ENCODE measurements at regions not wholly inside any gene's neighbourhood (a gene's known extent, or its start where the extent isn't known, plus 50 kb on each side); places are given as distances from the start of the nearest gene placed in this dataset.
"Not testable (repeated sequence)": the region's sequence is repeated elsewhere in the genome, so short reads cannot be mapped to it uniquely, and the experiment has no call there.

DNA sequence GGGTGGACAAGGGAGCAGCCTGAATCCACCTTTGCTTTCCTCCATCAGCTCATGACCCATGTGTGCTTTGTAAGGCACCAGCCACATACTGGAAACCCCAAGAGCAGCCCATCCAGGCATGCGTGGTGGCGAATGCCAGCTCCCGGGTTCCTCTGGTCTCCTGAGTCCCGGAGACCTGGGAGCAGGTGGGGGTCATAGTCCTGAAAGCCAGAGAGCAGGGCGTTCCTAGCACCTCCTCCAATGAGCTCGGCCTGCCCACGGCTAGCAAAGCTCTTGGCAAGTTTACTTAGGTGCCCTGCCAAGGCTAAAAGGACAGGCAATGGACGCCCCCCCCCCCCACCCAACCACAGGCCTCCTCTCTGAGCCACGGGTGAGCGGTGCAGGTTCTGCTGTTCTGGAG is 3960.2 kb upstream of the TPTE start:
- DNase-seq (ENCODE audit: insufficient read length, low spot score, missing footprints); H3K4me3 ChIP-seq (ENCODE audit: insufficient read depth, low read length); H3K9me3 ChIP-seq (ENCODE audit: low read depth, low read length); H3K4me2 ChIP-seq (ENCODE audit: insufficient read depth, low read length); H3K36me3 ChIP-seq (ENCODE audit: insufficient read depth, low read length); H4K20me1 ChIP-seq (ENCODE audit: insufficient read depth, low read length); H3K4me1 ChIP-seq (ENCODE audit: insufficient read depth, low read length); H3K79me2 ChIP-seq (ENCODE audit: insufficient read depth, low read length); H3K27me3 ChIP-seq (ENCODE audit: insufficient read depth, low read length); H2AFZ ChIP-seq (ENCODE audit: low read length); H3K27ac ChIP-seq (ENCODE audit: low read depth, low read length): not testable (repeated sequence)

DNA sequence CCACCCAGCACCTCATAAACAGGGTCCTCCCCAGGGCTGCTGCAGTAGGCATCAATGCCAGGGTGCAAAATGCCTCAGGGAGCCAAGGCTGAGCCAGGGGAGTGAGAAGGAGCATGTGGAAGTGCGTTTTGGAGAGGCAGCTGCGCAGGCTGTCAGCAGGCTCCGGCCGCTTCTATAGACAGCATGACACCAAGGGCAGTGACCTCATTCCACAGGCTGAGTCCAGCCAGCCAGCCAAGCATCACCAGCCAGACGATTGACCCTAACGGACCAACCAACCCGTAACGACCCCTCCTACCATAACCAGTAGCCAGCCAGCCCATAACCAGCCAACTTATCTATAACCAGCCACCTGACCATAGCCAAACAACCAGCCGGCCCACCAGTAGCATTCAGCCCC is 3959.8 kb upstream of the TPTE start:
- H4K20me1 ChIP-seq (ENCODE audit: insufficient read depth, low read length); H2AFZ ChIP-seq (ENCODE audit: low read length); H3K4me1 ChIP-seq (ENCODE audit: insufficient read depth, low read length); H3K27me3 ChIP-seq (ENCODE audit: insufficient read depth, low read length); H3K4me2 ChIP-seq (ENCODE audit: insufficient read depth, low read length); H3K36me3 ChIP-seq (ENCODE audit: insufficient read depth, low read length); H3K9me3 ChIP-seq (ENCODE audit: low read depth, low read length); DNase-seq (ENCODE audit: insufficient read length, low spot score, missing footprints); H3K79me2 ChIP-seq (ENCODE audit: insufficient read depth, low read length); H3K4me3 ChIP-seq (ENCODE audit: insufficient read depth, low read length); H3K27ac ChIP-seq (ENCODE audit: low read depth, low read length): not testable (repeated sequence)

DNA sequence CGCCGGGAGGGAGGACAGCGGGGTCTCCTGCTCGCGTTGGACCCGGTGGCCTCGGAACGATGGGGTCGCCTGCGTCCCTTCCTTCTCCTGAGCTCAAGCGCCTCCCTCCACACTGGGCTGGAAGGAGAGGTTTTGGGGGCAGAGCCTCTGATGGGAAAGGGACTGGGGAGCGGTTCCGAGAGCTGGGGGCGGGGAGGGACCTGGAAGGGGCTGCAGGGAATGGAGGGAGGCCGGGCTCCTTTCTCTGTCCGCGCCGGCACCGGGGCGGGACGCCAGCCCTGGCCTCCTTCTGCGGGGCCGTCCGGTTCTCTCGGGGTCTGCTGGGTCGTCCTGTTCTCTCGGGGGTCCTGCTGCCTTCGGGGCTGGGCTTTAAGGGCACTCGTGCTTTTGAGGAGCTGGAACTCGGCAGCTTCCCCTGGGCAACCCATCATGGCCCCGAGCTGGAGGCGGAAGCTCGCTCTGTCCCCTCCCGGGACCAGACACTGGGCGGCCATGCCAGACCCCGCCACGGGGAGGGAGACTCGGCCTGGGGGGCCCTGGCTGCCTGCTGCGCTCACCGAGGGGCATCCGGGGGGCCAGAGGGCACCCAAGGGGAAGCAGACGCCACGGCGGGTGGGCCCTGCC is 3956.7 kb upstream of the TPTE start:
- not testable (repeated sequence) for H3K4me3 ChIP-seq (ENCODE audit: insufficient read depth, low read length); DNase-seq (ENCODE audit: insufficient read length, low spot score, missing footprints); H3K36me3 ChIP-seq (ENCODE audit: insufficient read depth, low read length); H3K27ac ChIP-seq (ENCODE audit: low read depth, low read length); H4K20me1 ChIP-seq (ENCODE audit: insufficient read depth, low read length); H2AFZ ChIP-seq (ENCODE audit: low read length); H3K9me3 ChIP-seq (ENCODE audit: low read depth, low read length); H3K4me1 ChIP-seq (ENCODE audit: insufficient read depth, low read length); H3K79me2 ChIP-seq (ENCODE audit: insufficient read depth, low read length); H3K4me2 ChIP-seq (ENCODE audit: insufficient read depth, low read length); H3K27me3 ChIP-seq (ENCODE audit: insufficient read depth, low read length)

DNA sequence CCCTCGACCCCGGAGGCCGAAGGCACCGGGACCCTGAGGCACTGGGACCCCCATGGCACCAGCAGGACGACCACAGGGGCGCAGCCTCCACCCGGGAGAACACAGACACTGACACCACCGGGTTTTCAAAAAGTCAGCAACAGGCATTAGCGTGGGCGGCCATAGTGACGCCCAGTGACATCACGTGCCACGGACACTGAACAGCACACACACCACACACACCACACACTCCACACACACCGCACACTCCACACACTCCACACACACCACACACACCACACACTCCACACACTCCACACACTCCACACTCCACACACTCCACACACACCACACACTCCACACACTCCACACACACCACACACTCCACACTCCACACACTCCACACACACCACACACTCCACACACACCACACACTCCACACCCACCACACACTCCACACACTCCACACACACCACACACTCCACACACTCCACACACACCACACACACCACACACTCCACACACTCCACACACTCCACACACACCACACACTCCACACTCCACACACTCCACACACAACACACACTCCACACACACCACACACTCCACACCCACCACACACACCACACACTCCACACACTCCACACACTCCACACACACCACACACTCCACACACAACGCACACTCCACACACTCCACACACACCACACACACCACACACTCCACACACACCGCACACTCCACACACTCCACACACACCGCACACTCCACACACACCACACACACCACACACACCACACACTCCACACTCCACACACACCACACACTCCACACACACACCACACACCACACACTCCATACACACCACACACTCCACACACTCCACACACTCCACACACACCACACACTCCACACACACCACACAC is 3955.9 kb upstream of the TPTE start:
- H4K20me1 ChIP-seq (ENCODE audit: insufficient read depth, low read length), result not testable (repeated sequence)

DNA sequence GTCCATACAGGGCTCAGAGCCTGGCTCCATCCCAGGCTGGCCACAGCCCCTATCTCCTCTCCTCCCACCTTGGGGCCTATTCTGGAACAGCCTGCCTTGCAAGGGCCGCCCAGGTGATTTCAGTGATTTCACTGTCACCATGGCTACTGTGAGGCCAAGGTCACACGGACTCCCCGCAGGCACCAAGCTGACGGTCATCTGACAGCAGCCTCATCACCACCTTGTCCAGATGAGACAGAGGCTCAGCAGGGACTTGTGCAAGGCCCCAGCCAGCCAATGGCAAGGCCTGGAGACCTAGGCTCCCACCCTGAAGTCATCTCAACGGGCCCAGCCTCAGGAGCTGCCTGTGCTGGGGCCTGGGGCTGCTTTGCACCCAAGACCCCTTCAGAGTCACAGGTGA is 3953.8 kb upstream of the TPTE start:
- not testable (repeated sequence) for H3K27me3 ChIP-seq (ENCODE audit: insufficient read depth, low read length); H3K27ac ChIP-seq (ENCODE audit: low read depth, low read length); H3K4me2 ChIP-seq (ENCODE audit: insufficient read depth, low read length); H3K9me3 ChIP-seq (ENCODE audit: low read depth, low read length); H4K20me1 ChIP-seq (ENCODE audit: insufficient read depth, low read length); H3K79me2 ChIP-seq (ENCODE audit: insufficient read depth, low read length); DNase-seq (ENCODE audit: insufficient read length, low spot score, missing footprints); H2AFZ ChIP-seq (ENCODE audit: low read length); H3K4me3 ChIP-seq (ENCODE audit: insufficient read depth, low read length); H3K36me3 ChIP-seq (ENCODE audit: insufficient read depth, low read length); H3K4me1 ChIP-seq (ENCODE audit: insufficient read depth, low read length)

More for the DNA sequence above, 3955.9 kb upstream of the TPTE start:
- H3K4me3 ChIP-seq (ENCODE audit: insufficient read depth, low read length); H3K4me2 ChIP-seq (ENCODE audit: insufficient read depth, low read length); H3K27ac ChIP-seq (ENCODE audit: low read depth, low read length); H3K4me1 ChIP-seq (ENCODE audit: insufficient read depth, low read length); H3K79me2 ChIP-seq (ENCODE audit: insufficient read depth, low read length); DNase-seq (ENCODE audit: insufficient read length, low spot score, missing footprints); H3K36me3 ChIP-seq (ENCODE audit: insufficient read depth, low read length); H3K27me3 ChIP-seq (ENCODE audit: insufficient read depth, low read length); H3K9me3 ChIP-seq (ENCODE audit: low read depth, low read length); H2AFZ ChIP-seq (ENCODE audit: low read length): not testable (repeated sequence)

DNA sequence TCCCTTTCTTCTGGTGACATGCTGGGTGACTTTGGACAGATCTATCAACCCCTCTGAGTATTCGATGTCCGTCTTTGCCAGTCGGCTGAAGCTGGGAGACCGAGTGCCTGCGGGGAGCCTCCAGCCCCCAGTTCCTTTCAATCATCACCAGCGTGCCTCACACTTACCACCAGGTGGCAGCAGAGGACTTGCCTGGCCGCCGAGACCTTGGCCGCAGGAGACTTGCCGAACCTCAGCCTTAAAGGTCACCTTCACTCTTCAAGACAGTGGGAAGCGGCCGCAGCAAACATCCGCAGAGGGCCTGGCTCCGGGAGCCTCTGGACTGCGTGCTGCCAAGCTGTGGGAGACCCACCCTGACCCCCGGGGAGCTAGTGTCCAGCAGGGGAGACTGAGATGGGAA is 3952.2 kb upstream of the TPTE start:
- H3K27me3 ChIP-seq (ENCODE audit: insufficient read depth, low read length); H3K4me3 ChIP-seq (ENCODE audit: insufficient read depth, low read length); H4K20me1 ChIP-seq (ENCODE audit: insufficient read depth, low read length); H3K4me1 ChIP-seq (ENCODE audit: insufficient read depth, low read length); H3K79me2 ChIP-seq (ENCODE audit: insufficient read depth, low read length); H3K4me2 ChIP-seq (ENCODE audit: insufficient read depth, low read length); H3K27ac ChIP-seq (ENCODE audit: low read depth, low read length); H3K9me3 ChIP-seq (ENCODE audit: low read depth, low read length); DNase-seq (ENCODE audit: insufficient read length, low spot score, missing footprints); H3K36me3 ChIP-seq (ENCODE audit: insufficient read depth, low read length); H2AFZ ChIP-seq (ENCODE audit: low read length): not testable (repeated sequence)

DNA sequence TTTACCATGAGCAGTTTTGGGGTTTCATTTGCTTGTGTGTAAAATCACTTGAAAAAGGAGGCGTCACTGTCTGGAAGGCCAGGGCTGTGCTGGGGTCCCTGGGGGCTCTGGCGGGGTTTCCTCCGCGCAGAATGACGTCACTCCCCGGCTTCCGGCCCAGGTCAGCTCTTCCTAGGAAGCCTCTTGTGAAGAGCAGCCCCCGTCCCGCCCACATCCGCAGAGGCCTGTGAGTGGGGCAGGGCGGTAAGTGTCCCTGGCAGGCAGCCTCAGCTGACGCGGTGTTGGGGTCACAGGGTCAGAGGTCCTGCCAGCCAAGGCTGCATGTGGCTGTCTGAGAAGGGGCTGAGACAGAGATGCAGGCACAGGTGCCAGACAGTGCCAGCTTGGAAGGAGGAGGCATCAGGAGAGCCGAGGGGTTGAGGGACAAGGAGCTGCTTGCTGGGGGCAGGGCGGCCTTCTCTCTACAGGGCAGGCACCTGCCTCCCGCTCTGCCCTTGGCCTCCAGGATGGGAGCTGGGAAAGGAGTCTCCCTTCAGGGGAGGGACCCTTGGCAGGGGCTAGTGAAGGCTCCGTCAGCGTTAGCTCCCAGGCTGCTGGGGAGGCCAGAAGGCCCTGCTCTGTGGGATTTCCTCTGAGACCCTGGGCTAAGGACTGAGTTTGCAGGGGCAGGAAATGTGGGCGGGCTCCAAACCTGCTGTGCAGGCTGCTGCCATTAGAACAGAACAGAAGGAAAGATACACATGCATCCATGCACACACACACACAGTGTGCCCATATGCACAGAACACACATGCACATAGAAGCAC is 3951.6 kb upstream of the TPTE start:
- H3K79me2 ChIP-seq (ENCODE audit: insufficient read depth, low read length); DNase-seq (ENCODE audit: insufficient read length, low spot score, missing footprints); H3K27me3 ChIP-seq (ENCODE audit: insufficient read depth, low read length); H3K4me2 ChIP-seq (ENCODE audit: insufficient read depth, low read length); H4K20me1 ChIP-seq (ENCODE audit: insufficient read depth, low read length); H3K4me1 ChIP-seq (ENCODE audit: insufficient read depth, low read length); H3K4me3 ChIP-seq (ENCODE audit: insufficient read depth, low read length); H2AFZ ChIP-seq (ENCODE audit: low read length); H3K27ac ChIP-seq (ENCODE audit: low read depth, low read length); H3K36me3 ChIP-seq (ENCODE audit: insufficient read depth, low read length); H3K9me3 ChIP-seq (ENCODE audit: low read depth, low read length): not testable (repeated sequence)

DNA sequence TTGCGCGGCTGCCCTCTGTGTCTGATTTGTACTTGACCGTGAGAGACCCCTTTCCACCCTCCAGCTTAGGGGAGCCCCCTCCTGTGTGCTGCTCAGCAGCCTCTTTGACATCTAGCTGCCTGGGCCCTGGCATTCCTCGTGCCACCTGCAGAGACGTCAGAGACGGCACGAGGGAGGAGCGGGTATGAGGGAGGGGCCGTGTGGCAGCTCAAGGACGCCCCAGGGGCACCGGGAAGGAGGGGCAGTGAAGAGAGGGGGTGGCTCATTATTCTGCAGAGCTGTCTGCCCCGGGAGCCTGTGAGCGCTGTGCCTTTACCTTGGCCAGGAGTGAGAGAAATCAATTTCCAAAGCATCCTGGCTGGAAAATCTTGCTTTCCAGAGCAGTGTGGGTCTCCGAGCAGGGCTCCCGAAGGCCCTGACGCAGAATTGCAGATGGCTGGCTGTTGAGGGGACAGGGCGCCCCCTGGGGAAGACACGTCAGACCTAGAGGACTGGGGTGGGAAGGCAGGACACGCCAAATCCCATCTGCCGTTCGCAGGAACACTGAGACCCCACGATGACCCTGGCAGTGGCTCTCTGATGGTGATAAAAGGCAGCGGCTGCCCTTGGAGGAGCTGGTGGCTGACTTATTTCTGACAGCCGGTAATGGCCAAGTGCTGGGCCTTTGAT is 3950.5 kb upstream of the TPTE start:
- not testable (repeated sequence) for H3K27me3 ChIP-seq (ENCODE audit: insufficient read depth, low read length); H2AFZ ChIP-seq (ENCODE audit: low read length); H3K4me3 ChIP-seq (ENCODE audit: insufficient read depth, low read length); DNase-seq (ENCODE audit: insufficient read length, low spot score, missing footprints); H3K9me3 ChIP-seq (ENCODE audit: low read depth, low read length); H3K79me2 ChIP-seq (ENCODE audit: insufficient read depth, low read length); H3K36me3 ChIP-seq (ENCODE audit: insufficient read depth, low read length); H3K4me2 ChIP-seq (ENCODE audit: insufficient read depth, low read length); H3K4me1 ChIP-seq (ENCODE audit: insufficient read depth, low read length); H3K27ac ChIP-seq (ENCODE audit: low read depth, low read length); H4K20me1 ChIP-seq (ENCODE audit: insufficient read depth, low read length)
